Right lobe of liver (tissue), 6 donors: ENCODE measurements at regions not wholly inside any gene's neighbourhood (a gene's known extent, or its start where the extent isn't known, plus 50 kb on each side); places are given as distances from the start of the nearest gene placed in this dataset.

Source experiments
- ATAC-seq, 4 donors: fragments of 200-7000 bp; cut with Tn5 transposase; one replicate each; pipeline ENCODE4 v1.9.1; 2020; ENCODE audit warnings: mild to moderate bottlenecking in 4 of 4, moderate library complexity in 4 of 4
- DNase-seq, 3 donors: peaks; one replicate each; pipeline ENCODE4 v3.0.0-alpha.2; 2020
- H3K27ac ChIP-seq, 3 donors: fragments of 200-600 bp; one replicate each; pipeline ENCODE4 v1.8.0; 2022
- H3K27me3 ChIP-seq, 2 donors: fragments of 200-600 bp; one replicate each; pipeline ENCODE4 v1.8.0; 2022
- H3K36me3 ChIP-seq, 4 donors: fragments of 200-600 bp; sonication (generic) in 1 of 4; one replicate each; pipeline versions ENCODE4 v1.5.1 to v1.8.0; 2017 to 2022; ENCODE audit warnings: control low read depth in 1 of 4
- H3K4me1 ChIP-seq, 4 donors: fragments of 200-600 bp; sonication (generic) in 1 of 4; one replicate each; pipeline versions ENCODE4 v1.5.1 to v1.8.0; 2017 to 2022; ENCODE audit warnings: control low read depth in 1 of 4
- H3K4me3 ChIP-seq, 3 donors: fragments of 200-600 bp; one replicate each; pipeline ENCODE4 v1.8.0; 2022
- H3K9me3 ChIP-seq, 4 donors: fragments of 200-600 bp; sonication (generic) in 1 of 4; one replicate each; pipeline versions ENCODE4 v1.5.1 to v1.8.0; 2017 to 2022; ENCODE audit warnings: control low read depth in 1 of 4
- CTCF ChIP-seq, 4 donors: fragments of 200-600 bp in 3 of 4; fragments of 450-650 bp in 1 of 4; IDR thresholded peaks; one replicate each; pipeline versions ENCODE4 v1.5.1 to v1.8.0; 2016 to 2022; ENCODE audit warnings: antibody characterized with exemption in 4 of 4, mild to moderate bottlenecking in 2 of 4
- POLR2A ChIP-seq: fragments of 450-650 bp; IDR thresholded peaks from one replicate; pipeline ENCODE4 v1.6.1; 2017; ENCODE audit warnings: antibody characterized with exemption, mild to moderate bottlenecking
- WGBS: methylation state at CpG from one replicate; pipeline ENCODE4 v1.1.6; 2018; ENCODE audit warnings: low coverage, low lambda C conversion rate; ENCODE audit not compliant: insufficient coverage; ENCODE audit errors: missing lambda C conversion rate; 5-methylcytosine and 5-hydroxymethylcytosine counted together
- intact Hi-C, 2 donors: fragments of 100-400 bp; cut with DNase I; formaldehyde crosslinking; loops; one replicate each; pipeline versions ENCODE4 v1.11.2 to v1.14.1; 2022
- donor health status: DM: no; HTN: yes; CAD: no.
- donor health status: DM: no; HTN: no; CAD: no.
- donor health status: DM: no; HTN: no; CAD: no.
- donor health status: DM: no; HTN: yes; CAD: no.
- donor health status: DM: no; HTN: yes; CAD: no.

DNA sequence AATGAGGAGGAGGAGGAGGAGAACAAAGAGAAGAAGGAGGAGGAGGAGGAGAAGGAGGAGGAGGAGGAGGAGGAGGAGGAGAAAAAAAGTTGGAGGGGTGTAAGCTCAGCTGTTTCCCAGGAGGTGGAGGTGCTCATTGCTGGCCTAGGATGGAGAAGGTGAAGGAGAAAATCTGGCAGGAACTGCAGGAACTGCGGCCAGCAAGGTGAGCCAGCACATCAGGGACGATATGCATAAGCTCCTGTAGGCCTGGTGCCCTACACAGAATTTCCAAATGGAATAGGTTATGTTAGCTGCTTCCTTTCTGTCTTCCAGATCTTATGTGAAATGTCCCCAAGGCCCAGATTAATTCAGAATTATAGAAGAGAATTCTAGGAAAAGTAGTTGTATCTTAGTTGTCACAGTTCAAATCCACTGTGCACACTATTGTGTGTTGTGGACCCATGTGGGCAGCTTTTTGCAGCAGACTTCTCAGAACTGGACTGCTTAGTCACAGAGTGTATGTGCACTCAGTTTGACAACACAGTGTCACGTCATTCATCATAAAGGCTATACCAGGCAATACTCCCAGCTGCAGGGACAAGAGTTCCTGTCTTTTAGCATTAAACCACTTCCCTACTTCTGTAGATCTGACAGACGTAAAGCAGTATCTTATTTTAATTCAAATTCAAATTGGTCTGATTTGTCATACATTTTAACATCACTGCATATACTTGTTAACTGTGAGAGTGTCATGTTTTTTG, 303.7 kb downstream of the HLX start:
- DNase-seq (no peak), ATAC-seq (peak in 1 of 4 donors; percentile 46)
- Histone ChIP-seq H3K4me3 (no peak overlapping the region), H3K27me3 (no peaks in the 10 kb centered on the region), H3K9me3 (no peaks in the 10 kb centered on the region), H3K36me3 (no peaks in the 10 kb centered on the region), H3K4me1 (no peaks in the 10 kb centered on the region), H3K27ac (no peak overlapping the region)
- intact Hi-C loops: no loop called here
- WGBS: 78% methylated on average over 4 of the region's 4 CpGs
- TF ChIP-seq CTCF (IDR thresholded peaks at IDR 0.05): no peak
- no peak for TF ChIP-seq POLR2A

GRCh38 chr1:221184131-221184794, 305.0 kb downstream of the HLX start:
- Histone ChIP-seq H3K27me3 (no peaks in the 10 kb centered on the region), H3K4me1 (no peaks in the 10 kb centered on the region), H3K4me3 (no peak overlapping the region), H3K9me3 (no peaks in the 10 kb centered on the region), H3K27ac (no peak overlapping the region), H3K36me3 (no peaks in the 10 kb centered on the region)
- intact Hi-C loops: no loop called here
- DNase-seq (no peak), ATAC-seq (no peak)
- WGBS: 47% methylated on average over 3 of the region's 3 CpGs
- TF ChIP-seq POLR2A (no peak), CTCF (IDR thresholded peaks at IDR 0.05) (no peak)

- intact Hi-C loops: no loop called here
- H3K27me3 ChIP-seq: no peaks in the 10 kb centered on the region
- WGBS: 50% methylated on average over 1 of the region's 1 CpG
- H3K27ac ChIP-seq: no peak overlapping the region
- no peaks in the 10 kb centered on the region for H3K4me1 ChIP-seq
- DNase-seq: no peak
- no peak for ATAC-seq
- H3K36me3 ChIP-seq: no peaks in the 10 kb centered on the region
- no peak for TF ChIP-seq CTCF (IDR thresholded peaks at IDR 0.05)
- no peaks in the 10 kb centered on the region for H3K9me3 ChIP-seq
- no peak overlapping the region for H3K4me3 ChIP-seq
Measured at GRCh38 chr1:221187174-221187573, 307.9 kb downstream of the HLX start.

GRCh38 chr1:221188458-221188857, 309.2 kb downstream of the HLX start:
- H3K9me3 ChIP-seq: no peaks in the 10 kb centered on the region
- ATAC-seq (no peak), DNase-seq (no peak)
- no peak overlapping the region for H3K27ac ChIP-seq
- H3K27me3 ChIP-seq: no peaks in the 10 kb centered on the region
- H3K36me3 ChIP-seq: no peaks in the 10 kb centered on the region
- 63% methylated on average over 3 of the region's 3 CpGs for WGBS
- no peak for TF ChIP-seq POLR2A
- no peak for TF ChIP-seq CTCF (IDR thresholded peaks at IDR 0.05)
- no peak overlapping the region for H3K4me3 ChIP-seq
- intact Hi-C loops: no loop called here
- no peaks in the 10 kb centered on the region for H3K4me1 ChIP-seq
